LNCAP (cell line): ENCODE measurements at regions not wholly inside any gene's neighbourhood (a gene's known extent, or its start where the extent isn't known, plus 50 kb on each side); places are given as distances from the start of the nearest gene placed in this dataset.

Experiments
- CTCF ChIP-seq: fragments of 450-650 bp; IDR thresholded peaks from 2 replicates; pipeline ENCODE4 v1.5.1; 2017; ENCODE audit warnings: mild to moderate bottlenecking

- no peak for TF ChIP-seq CTCF
These were observed 856.3 kb downstream of the RPA4 start for GRCh38 chrX:97740044-97740443.

GRCh38 chrX:97740886-97741285, 857.2 kb downstream of the RPA4 start:
- no peak for TF ChIP-seq CTCF

- TF ChIP-seq CTCF: peak; percentile 17; the same call in 1 of the 2 replicates
These were observed 859.3 kb downstream of the RPA4 start for GRCh38 chrX:97743014-97743413.

GRCh38 chrX:97747346-97747745, 863.6 kb downstream of the RPA4 start:
- TF ChIP-seq CTCF: no peak

GRCh38 chrX:97751016-97751415, 867.3 kb downstream of the RPA4 start:
- no peak for TF ChIP-seq CTCF

GRCh38 chrX:97751735-97752134, 868.0 kb downstream of the RPA4 start:
- no peak for TF ChIP-seq CTCF

GRCh38 chrX:97756879-97757278, 873.2 kb downstream of the RPA4 start:
- no peak for TF ChIP-seq CTCF

- no peak for TF ChIP-seq CTCF
These were observed 879.7 kb downstream of the RPA4 start for GRCh38 chrX:97763391-97763790.
